Fibroblast of the aortic adventitia (primary cell): ENCODE measurements at regions not wholly inside any gene's neighbourhood (a gene's known extent, or its start where the extent isn't known, plus 50 kb on each side); places are given as distances from the start of the nearest gene placed in this dataset.

ENCODE experiments used
- DNase-seq: peaks from one replicate; pipeline ENCODE4 v3.0.0-alpha.2; 2010; ENCODE audit warnings: low read depth
- H3K4me3 ChIP-seq: 2 replicates; pipeline ENCODE4 v1.5.1; 2011; ENCODE audit warnings: low read depth, mild to moderate bottlenecking, control low read depth, low read length, moderate library complexity
- CTCF ChIP-seq: IDR thresholded peaks from 2 replicates; pipeline ENCODE4 v1.5.1; 2011; ENCODE audit warnings: mild to moderate bottlenecking, low read length, control low read depth, inconsistent platforms; ENCODE audit not compliant: insufficient read depth

GRCh38 chrX:134747006-134747405 lies 50.0 kb downstream of the PABIR2 start:
- no peak for TF ChIP-seq CTCF

GRCh38 chrX:134746410-134746785 lies 50.6 kb downstream of the PABIR2 start:
- DNase-seq = peak; percentile 35
- H3K4me3 ChIP-seq = no peak overlapping the region
- TF ChIP-seq CTCF = no peak

More at GRCh38 chrX:134747006-134747405, 50.0 kb downstream of the PABIR2 start:
- H3K4me3 ChIP-seq = no peak overlapping the region
- no peak for DNase-seq

- no peak overlapping the region for H3K4me3 ChIP-seq
- no peak for DNase-seq
- no peak for TF ChIP-seq CTCF
These were observed 51.2 kb downstream of the PABIR2 start for GRCh38 chrX:134745636-134746409.

GRCh38 chrX:134743091-134743490 lies 53.9 kb downstream of the PABIR2 start:
- peak; percentile 66 for DNase-seq
- no peak for TF ChIP-seq CTCF
- H3K4me3 ChIP-seq = no peak overlapping the region

GRCh38 chrX:134742573-134742972 lies 54.4 kb downstream of the PABIR2 start:
- no peak for DNase-seq
- H3K4me3 ChIP-seq = no peak overlapping the region
- TF ChIP-seq CTCF = no peak

- TF ChIP-seq CTCF = no peak
- DNase-seq = no peak
- no peak overlapping the region for H3K4me3 ChIP-seq
These were observed 55.3 kb downstream of the PABIR2 start for GRCh38 chrX:134741746-134742145.
